ENCODE measurements at regions not wholly inside any gene's neighbourhood (a gene's known extent, or its start where the extent isn't known, plus 50 kb on each side); places are given as distances from the start of the nearest gene placed in this dataset.

GRCh38 chr2:136167721-136168475 lies 49.9 kb upstream of the CXCR4 start:
- no peak for DNase-seq
